Smooth muscle cell (in vitro differentiated cells): ENCODE measurements at regions not wholly inside any gene's neighbourhood (a gene's known extent, or its start where the extent isn't known, plus 50 kb on each side); places are given as distances from the start of the nearest gene placed in this dataset.

Experiments used
- DNase-seq: peaks from one replicate; lab custom pipeline; 2025; ENCODE audit not compliant: unreplicated experiment; lab: John Stamatoyannopoulos, UW
- H2AFZ ChIP-seq: fragments of 200-600 bp; sonication (generic); 2 replicates; pipeline ENCODE4 v1.6.0; 2016; ENCODE audit warnings: antibody characterized with exemption, low read depth, mild to moderate bottlenecking
- H3F3A ChIP-seq: fragments of 200-600 bp; sonication (generic); 2 replicates; pipeline ENCODE4 v1.6.0; 2017; ENCODE audit warnings: antibody characterized with exemption, low read depth
- H3K27ac ChIP-seq: fragments of 200-600 bp; sonication (generic); 2 replicates; pipeline ENCODE4 v1.5.1; 2016; ENCODE audit warnings: low read depth, mild to moderate bottlenecking
- H3K27me3 ChIP-seq: fragments of 200-600 bp; sonication (generic); 2 replicates; pipeline ENCODE4 v1.6.1; 2016; ENCODE audit warnings: low read depth, mild to moderate bottlenecking
- H3K36me3 ChIP-seq: fragments of 200-600 bp; sonication (generic); 2 replicates; pipeline ENCODE4 v1.5.1; 2016; ENCODE audit warnings: low read depth
- H3K4me1 ChIP-seq: fragments of 200-600 bp; sonication (generic); 2 replicates; pipeline ENCODE4 v1.5.1; 2016; ENCODE audit warnings: low read depth
- H3K4me2 ChIP-seq: fragments of 200-600 bp; sonication (generic); 2 replicates; pipeline ENCODE4 v1.6.0; 2016; ENCODE audit warnings: mild to moderate bottlenecking
- H3K4me3 ChIP-seq: fragments of 200-600 bp; sonication (generic); 2 replicates; pipeline ENCODE4 v1.5.1; 2016; ENCODE audit warnings: mild to moderate bottlenecking
- H3K79me2 ChIP-seq: fragments of 200-600 bp; sonication (generic); 2 replicates; pipeline ENCODE4 v1.6.0; 2016; ENCODE audit warnings: low read depth, mild to moderate bottlenecking
- H3K9ac ChIP-seq: fragments of 200-600 bp; sonication (generic); 2 replicates; pipeline ENCODE4 v1.6.0; 2016; ENCODE audit warnings: low read depth
- H3K9me3 ChIP-seq: fragments of 200-600 bp; sonication (generic); replicated peaks from 2 replicates; pipeline ENCODE4 v1.5.1; 2016; ENCODE audit warnings: low read depth
- H4K20me1 ChIP-seq: fragments of 200-600 bp; sonication (generic); 2 replicates; pipeline ENCODE4 v1.6.0; 2016; ENCODE audit warnings: low read depth
- CTCF ChIP-seq: fragments of 200-600 bp; sonication (generic); IDR thresholded peaks from 2 replicates; pipeline ENCODE4 v1.5.1; 2017; ENCODE audit warnings: borderline replicate concordance, mild to moderate bottlenecking, antibody characterized with exemption; ENCODE audit not compliant: insufficient read depth, poor library complexity, severe bottlenecking
- WGBS: methylation state at CpG from one replicate; pipeline ENCODE4 v1.1.7; 2016; ENCODE audit warnings: low lambda C conversion rate; 5-methylcytosine and 5-hydroxymethylcytosine counted together

DNA sequence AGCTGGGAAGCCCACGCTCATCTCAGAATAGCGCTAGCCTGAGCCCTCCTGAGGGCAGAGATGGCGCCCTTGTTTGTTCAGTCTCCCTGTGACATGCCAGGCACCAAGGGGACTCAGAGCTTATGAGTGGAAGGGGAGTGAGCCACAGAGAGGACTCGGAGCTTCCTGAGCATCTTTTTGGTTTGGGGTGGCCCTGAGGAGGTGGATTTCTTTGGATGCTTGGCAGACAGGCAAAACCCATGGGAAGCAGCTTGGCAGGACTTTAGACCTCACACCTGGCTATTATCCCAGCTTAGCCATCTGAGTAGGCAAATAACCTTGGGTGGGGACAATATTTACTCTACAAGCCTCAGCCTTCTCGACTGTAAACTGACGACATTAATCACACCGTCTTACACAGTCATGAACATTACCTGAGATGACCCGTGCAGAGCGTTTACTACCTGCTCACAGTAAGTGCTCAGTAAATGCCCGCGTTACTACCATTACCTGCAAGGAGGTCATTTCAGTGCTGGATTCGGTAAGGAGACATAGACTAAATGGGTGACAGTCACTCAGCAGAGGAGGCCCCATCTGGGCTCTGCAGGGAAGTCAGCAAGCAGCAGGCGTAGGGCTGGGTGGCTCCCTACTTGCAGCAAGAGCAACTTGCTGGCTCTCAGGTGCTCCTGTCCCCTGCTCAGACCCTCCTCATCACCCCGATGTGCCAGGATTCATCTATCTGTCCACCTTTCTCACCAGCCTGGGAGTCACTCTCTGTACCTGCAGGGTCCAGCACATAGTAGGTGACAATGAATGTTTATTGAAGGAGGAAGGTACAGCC, 54.9 kb downstream of the KLHDC7A start:
- Histone ChIP-seq H3K4me2 (no peak overlapping the region), H2AFZ (no peak overlapping the region), H3K27ac (no peak overlapping the region), H3K27me3 (peaks cover 72% of the 10 kb centered on the region), H3K4me3 (no peak overlapping the region), H3K79me2 (no peaks in the 10 kb centered on the region), H3K9ac (no peak overlapping the region), H3K36me3 (no peaks in the 10 kb centered on the region), H3K4me1 (no peaks in the 10 kb centered on the region), H4K20me1 (no peaks in the 10 kb centered on the region), H3F3A (no peaks in the 10 kb centered on the region), H3K9me3 (no peaks in the 10 kb centered on the region)
- DNase-seq = no peak
- no peak for TF ChIP-seq CTCF
- 92% methylated on average over 14 of the region's 14 CpGs for WGBS

GRCh38 chr1:18536356-18536755, 55.6 kb downstream of the KLHDC7A start:
- Histone ChIP-seq H3K79me2 (no peaks in the 10 kb centered on the region), H3K27me3 (peaks cover 72% of the 10 kb centered on the region), H3K9ac (no peak overlapping the region), H3F3A (no peaks in the 10 kb centered on the region), H4K20me1 (no peaks in the 10 kb centered on the region), H3K4me3 (no peak overlapping the region), H2AFZ (no peak overlapping the region), H3K36me3 (no peaks in the 10 kb centered on the region), H3K27ac (no peak overlapping the region), H3K9me3 (no peaks in the 10 kb centered on the region), H3K4me2 (no peak overlapping the region), H3K4me1 (no peaks in the 10 kb centered on the region)
- DNase-seq = no peak
- TF ChIP-seq CTCF = no peak
- 65% methylated on average over 2 of the region's 2 CpGs for WGBS

DNA sequence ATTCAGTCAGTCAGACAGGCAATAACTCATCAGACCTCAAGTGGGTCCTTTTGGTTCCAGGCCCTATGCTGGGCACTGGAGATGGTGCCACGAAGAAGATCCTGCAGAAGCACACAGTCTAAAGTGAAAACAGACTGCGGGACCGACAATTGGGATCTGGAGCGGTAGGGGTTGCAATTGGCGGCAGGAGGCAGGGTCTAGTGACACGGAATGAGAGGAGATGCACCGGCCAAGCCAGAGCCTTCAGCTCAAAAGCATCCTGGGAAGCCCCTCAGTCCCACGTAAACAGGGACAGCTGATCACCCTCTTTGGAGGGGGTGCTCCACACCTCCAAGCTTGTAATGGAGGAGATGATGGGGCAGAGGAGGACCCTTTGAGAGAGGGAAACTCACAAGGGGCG, 56.2 kb downstream of the KLHDC7A start:
- 88% methylated on average over 9 of the region's 9 CpGs for WGBS
- peaks cover 70% of the 10 kb centered on the region for H3K27me3 ChIP-seq
- H3K4me2 ChIP-seq = no peak overlapping the region
- H3K36me3 ChIP-seq = no peaks in the 10 kb centered on the region
- DNase-seq = no peak
- H3K4me3 ChIP-seq = no peak overlapping the region
- no peak for TF ChIP-seq CTCF
- no peak overlapping the region for H3K27ac ChIP-seq
- H3K4me1 ChIP-seq = peaks cover under 1% of the 10 kb centered on the region
- no peaks in the 10 kb centered on the region for H3F3A ChIP-seq
- H3K9me3 ChIP-seq = no peaks in the 10 kb centered on the region
- no peak overlapping the region for H2AFZ ChIP-seq
- no peaks in the 10 kb centered on the region for H4K20me1 ChIP-seq
- H3K9ac ChIP-seq = no peak overlapping the region
- no peaks in the 10 kb centered on the region for H3K79me2 ChIP-seq
